ENCODE measurements at regions not wholly inside any gene's neighbourhood (a gene's known extent, or its start where the extent isn't known, plus 50 kb on each side); places are given as distances from the start of the nearest gene placed in this dataset.

DNA sequence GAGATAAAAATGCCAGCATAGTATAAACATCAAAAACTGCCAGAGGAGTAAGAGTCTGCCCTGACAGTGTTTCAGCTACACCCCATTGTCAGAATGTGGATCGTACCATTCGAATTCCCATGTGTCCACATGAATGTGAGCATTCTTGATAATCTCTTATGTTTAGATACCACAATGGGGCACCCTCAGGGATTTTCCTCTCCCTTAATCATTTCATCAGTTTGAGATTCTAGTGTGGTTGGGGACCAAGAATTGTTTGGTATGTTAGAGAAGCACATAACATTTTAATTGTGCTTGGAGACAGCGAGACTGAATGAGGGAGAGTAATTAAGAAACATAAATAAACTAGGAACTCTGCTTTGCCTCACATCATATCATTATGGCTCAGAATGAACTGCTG is 120.2 kb downstream of the ZC3H11B start (continued):
- TF ChIP-seq, protein P1, sequence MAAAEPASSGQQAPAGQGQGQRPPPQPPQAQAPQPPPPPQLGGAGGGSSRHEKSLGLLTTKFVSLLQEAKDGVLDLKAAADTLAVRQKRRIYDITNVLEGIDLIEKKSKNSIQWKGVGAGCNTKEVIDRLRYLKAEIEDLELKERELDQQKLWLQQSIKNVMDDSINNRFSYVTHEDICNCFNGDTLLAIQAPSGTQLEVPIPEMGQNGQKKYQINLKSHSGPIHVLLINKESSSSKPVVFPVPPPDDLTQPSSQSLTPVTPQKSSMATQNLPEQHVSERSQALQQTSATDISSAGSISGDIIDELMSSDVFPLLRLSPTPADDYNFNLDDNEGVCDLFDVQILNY (CRISPR knock-in tag; IDR thresholded peaks at IDR 0.05) = no peak
- TF ChIP-seq, protein P2, sequence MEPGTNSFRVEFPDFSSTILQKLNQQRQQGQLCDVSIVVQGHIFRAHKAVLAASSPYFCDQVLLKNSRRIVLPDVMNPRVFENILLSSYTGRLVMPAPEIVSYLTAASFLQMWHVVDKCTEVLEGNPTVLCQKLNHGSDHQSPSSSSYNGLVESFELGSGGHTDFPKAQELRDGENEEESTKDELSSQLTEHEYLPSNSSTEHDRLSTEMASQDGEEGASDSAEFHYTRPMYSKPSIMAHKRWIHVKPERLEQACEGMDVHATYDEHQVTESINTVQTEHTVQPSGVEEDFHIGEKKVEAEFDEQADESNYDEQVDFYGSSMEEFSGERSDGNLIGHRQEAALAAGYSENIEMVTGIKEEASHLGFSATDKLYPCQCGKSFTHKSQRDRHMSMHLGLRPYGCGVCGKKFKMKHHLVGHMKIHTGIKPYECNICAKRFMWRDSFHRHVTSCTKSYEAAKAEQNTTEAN (CRISPR knock-in tag; IDR thresholded peaks at IDR 0.05) = no peak
- TF ChIP-seq, protein P3, sequence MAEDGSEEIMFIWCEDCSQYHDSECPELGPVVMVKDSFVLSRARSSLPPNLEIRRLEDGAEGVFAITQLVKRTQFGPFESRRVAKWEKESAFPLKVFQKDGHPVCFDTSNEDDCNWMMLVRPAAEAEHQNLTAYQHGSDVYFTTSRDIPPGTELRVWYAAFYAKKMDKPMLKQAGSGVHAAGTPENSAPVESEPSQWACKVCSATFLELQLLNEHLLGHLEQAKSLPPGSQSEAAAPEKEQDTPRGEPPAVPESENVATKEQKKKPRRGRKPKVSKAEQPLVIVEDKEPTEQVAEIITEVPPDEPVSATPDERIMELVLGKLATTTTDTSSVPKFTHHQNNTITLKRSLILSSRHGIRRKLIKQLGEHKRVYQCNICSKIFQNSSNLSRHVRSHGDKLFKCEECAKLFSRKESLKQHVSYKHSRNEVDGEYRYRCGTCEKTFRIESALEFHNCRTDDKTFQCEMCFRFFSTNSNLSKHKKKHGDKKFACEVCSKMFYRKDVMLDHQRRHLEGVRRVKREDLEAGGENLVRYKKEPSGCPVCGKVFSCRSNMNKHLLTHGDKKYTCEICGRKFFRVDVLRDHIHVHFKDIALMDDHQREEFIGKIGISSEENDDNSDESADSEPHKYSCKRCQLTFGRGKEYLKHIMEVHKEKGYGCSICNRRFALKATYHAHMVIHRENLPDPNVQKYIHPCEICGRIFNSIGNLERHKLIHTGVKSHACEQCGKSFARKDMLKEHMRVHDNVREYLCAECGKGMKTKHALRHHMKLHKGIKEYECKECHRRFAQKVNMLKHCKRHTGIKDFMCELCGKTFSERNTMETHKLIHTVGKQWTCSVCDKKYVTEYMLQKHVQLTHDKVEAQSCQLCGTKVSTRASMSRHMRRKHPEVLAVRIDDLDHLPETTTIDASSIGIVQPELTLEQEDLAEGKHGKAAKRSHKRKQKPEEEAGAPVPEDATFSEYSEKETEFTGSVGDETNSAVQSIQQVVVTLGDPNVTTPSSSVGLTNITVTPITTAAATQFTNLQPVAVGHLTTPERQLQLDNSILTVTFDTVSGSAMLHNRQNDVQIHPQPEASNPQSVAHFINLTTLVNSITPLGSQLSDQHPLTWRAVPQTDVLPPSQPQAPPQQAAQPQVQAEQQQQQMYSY (CRISPR knock-in tag; IDR thresholded peaks at IDR 0.05) = no peak
- no peak for TF ChIP-seq NFE2L1 (CRISPR knock-in tag; IDR thresholded peaks at IDR 0.05)

DNA sequence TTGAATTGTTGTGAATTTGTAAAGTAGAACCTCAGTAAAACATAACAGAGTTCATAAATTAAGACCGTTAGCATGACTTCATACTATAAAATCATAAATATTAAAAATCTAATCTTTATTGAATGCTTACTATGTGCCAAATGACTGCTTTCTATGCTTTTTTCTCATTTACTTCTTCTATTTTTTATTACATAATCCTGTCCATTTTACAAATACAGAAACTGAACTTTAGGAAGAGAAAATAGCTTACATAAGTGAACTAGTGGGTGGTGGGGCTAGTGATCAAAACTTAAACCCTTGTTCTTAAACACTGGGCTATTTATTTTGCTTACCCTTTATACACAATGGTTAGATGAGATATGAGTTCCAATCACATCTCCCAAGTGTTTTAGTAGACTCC is 122.3 kb downstream of the ZC3H11B start:
- Mint-ChIP-seq H3K36me3 (no peaks in the 10 kb centered on the region), H3K27me3 (ENCODE audit: low read depth) (no peaks in the 10 kb centered on the region), H3K27ac (no peak overlapping the region), H3K4me1 (no peaks in the 10 kb centered on the region), H3K9me3 (no peaks in the 10 kb centered on the region), H3K4me3 (no peak overlapping the region)
- POLR2A ChIA-PET = no interaction called here
- TF ChIP-seq NFE2L1 (CRISPR knock-in tag; IDR thresholded peaks at IDR 0.05) (no peak), RELA (CRISPR knock-in tag; IDR thresholded peaks at IDR 0.05; ENCODE audit: borderline replicate concordance) (no peak), ETV6 (CRISPR knock-in tag; IDR thresholded peaks at IDR 0.05) (no peak), MYBL2 (CRISPR knock-in tag; IDR thresholded peaks at IDR 0.05) (no peak), NR3C1 (CRISPR knock-in tag; conservative IDR thresholded peaks at IDR 0.05; ENCODE audit: low read depth) (no peak), CBFB (CRISPR knock-in tag; IDR thresholded peaks at IDR 0.05; ENCODE audit: low read depth) (no peak), KAT7 (CRISPR knock-in tag; IDR thresholded peaks at IDR 0.05; ENCODE audit: borderline replicate concordance) (no peak), CREB1 (CRISPR knock-in tag; IDR thresholded peaks at IDR 0.05) (no peak)
- TF ChIP-seq, protein P4, sequence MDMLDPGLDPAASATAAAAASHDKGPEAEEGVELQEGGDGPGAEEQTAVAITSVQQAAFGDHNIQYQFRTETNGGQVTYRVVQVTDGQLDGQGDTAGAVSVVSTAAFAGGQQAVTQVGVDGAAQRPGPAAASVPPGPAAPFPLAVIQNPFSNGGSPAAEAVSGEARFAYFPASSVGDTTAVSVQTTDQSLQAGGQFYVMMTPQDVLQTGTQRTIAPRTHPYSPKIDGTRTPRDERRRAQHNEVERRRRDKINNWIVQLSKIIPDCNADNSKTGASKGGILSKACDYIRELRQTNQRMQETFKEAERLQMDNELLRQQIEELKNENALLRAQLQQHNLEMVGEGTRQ (CRISPR knock-in tag; IDR thresholded peaks at IDR 0.05) = no peak
- TF ChIP-seq, protein P5, sequence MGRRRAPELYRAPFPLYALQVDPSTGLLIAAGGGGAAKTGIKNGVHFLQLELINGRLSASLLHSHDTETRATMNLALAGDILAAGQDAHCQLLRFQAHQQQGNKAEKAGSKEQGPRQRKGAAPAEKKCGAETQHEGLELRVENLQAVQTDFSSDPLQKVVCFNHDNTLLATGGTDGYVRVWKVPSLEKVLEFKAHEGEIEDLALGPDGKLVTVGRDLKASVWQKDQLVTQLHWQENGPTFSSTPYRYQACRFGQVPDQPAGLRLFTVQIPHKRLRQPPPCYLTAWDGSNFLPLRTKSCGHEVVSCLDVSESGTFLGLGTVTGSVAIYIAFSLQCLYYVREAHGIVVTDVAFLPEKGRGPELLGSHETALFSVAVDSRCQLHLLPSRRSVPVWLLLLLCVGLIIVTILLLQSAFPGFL (CRISPR knock-in tag; IDR thresholded peaks at IDR 0.05; ENCODE audit: borderline replicate concordance) = no peak
- TF ChIP-seq, protein P6, sequence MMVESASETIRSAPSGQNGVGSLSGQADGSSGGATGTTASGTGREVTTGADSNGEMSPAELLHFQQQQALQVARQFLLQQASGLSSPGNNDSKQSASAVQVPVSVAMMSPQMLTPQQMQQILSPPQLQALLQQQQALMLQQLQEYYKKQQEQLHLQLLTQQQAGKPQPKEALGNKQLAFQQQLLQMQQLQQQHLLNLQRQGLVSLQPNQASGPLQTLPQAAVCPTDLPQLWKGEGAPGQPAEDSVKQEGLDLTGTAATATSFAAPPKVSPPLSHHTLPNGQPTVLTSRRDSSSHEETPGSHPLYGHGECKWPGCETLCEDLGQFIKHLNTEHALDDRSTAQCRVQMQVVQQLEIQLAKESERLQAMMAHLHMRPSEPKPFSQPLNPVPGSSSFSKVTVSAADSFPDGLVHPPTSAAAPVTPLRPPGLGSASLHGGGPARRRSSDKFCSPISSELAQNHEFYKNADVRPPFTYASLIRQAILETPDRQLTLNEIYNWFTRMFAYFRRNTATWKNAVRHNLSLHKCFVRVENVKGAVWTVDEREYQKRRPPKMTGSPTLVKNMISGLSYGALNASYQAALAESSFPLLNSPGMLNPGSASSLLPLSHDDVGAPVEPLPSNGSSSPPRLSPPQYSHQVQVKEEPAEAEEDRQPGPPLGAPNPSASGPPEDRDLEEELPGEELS (CRISPR knock-in tag; IDR thresholded peaks at IDR 0.05) = no peak
- ATAC-seq = no peak
- CTCF ChIA-PET = no interaction called here
- no peak for DNase-seq (ENCODE audit: low spot score)

DNA sequence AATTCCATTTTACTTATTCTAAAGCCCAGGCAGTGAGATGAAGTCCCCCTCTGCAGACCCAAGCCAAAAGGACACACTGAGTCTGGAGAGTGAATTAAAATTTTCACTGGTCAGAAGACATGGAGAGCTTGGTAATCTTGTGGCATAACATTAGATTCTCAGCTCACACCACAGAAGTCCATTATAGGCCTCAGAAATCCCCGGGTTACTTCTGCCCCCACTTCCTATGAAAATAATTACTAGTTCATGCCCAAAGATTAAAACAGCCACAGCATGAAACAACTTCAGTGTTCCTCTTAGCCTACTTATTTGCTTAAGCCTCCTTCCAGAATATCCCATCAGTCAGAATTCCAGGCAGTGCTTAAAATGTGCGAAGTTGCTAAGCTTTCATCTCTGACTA is 123.3 kb downstream of the ZC3H11B start:
- H3K27me3 Mint-ChIP-seq (ENCODE audit: low read depth) = no peaks in the 10 kb centered on the region
- ATAC-seq (no peak), DNase-seq (ENCODE audit: low spot score) (no peak)
- H3K4me3 Mint-ChIP-seq = no peak overlapping the region
- H3K27ac Mint-ChIP-seq = no peak overlapping the region
- H3K36me3 Mint-ChIP-seq = no peaks in the 10 kb centered on the region
- CTCF ChIA-PET = no interaction called here
- POLR2A ChIA-PET = no interaction called here
- no peaks in the 10 kb centered on the region for H3K4me1 Mint-ChIP-seq
- H3K9me3 Mint-ChIP-seq = no peaks in the 10 kb centered on the region
- TF ChIP-seq OVOL2 (CRISPR knock-in tag; IDR thresholded peaks at IDR 0.05; ENCODE audit: borderline replicate concordance) = no peak
- TF ChIP-seq, protein P7, sequence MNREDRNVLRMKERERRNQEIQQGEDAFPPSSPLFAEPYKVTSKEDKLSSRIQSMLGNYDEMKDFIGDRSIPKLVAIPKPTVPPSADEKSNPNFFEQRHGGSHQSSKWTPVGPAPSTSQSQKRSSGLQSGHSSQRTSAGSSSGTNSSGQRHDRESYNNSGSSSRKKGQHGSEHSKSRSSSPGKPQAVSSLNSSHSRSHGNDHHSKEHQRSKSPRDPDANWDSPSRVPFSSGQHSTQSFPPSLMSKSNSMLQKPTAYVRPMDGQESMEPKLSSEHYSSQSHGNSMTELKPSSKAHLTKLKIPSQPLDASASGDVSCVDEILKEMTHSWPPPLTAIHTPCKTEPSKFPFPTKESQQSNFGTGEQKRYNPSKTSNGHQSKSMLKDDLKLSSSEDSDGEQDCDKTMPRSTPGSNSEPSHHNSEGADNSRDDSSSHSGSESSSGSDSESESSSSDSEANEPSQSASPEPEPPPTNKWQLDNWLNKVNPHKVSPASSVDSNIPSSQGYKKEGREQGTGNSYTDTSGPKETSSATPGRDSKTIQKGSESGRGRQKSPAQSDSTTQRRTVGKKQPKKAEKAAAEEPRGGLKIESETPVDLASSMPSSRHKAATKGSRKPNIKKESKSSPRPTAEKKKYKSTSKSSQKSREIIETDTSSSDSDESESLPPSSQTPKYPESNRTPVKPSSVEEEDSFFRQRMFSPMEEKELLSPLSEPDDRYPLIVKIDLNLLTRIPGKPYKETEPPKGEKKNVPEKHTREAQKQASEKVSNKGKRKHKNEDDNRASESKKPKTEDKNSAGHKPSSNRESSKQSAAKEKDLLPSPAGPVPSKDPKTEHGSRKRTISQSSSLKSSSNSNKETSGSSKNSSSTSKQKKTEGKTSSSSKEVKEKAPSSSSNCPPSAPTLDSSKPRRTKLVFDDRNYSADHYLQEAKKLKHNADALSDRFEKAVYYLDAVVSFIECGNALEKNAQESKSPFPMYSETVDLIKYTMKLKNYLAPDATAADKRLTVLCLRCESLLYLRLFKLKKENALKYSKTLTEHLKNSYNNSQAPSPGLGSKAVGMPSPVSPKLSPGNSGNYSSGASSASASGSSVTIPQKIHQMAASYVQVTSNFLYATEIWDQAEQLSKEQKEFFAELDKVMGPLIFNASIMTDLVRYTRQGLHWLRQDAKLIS (CRISPR knock-in tag; IDR thresholded peaks at IDR 0.05; ENCODE audit: borderline replicate concordance) = no peak
- no peak for TF ChIP-seq FOXP1 (CRISPR knock-in tag; IDR thresholded peaks at IDR 0.05; ENCODE audit: borderline replicate concordance)
- no peak for TF ChIP-seq KAT7 (CRISPR knock-in tag; IDR thresholded peaks at IDR 0.05; ENCODE audit: borderline replicate concordance)
- TF ChIP-seq, protein P8, sequence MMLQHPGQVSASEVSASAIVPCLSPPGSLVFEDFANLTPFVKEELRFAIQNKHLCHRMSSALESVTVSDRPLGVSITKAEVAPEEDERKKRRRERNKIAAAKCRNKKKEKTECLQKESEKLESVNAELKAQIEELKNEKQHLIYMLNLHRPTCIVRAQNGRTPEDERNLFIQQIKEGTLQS (CRISPR knock-in tag; conservative IDR thresholded peaks at IDR 0.05) = no peak
- no peak for TF ChIP-seq TEAD4 (CRISPR knock-in tag; IDR thresholded peaks at IDR 0.05)
